Right lobe of liver (tissue), 4 donors: ENCODE measurements at regions not wholly inside any gene's neighbourhood (a gene's known extent, or its start where the extent isn't known, plus 50 kb on each side); places are given as distances from the start of the nearest gene placed in this dataset.

Experiments
- CTCF ChIP-seq, 4 donors: fragments of 200-600 bp in 3 of 4; fragments of 450-650 bp in 1 of 4; IDR thresholded peaks; one replicate each; pipeline versions ENCODE4 v1.5.1 to v1.8.0; 2016 to 2022; ENCODE audit warnings: antibody characterized with exemption in 4 of 4, mild to moderate bottlenecking in 2 of 4
- POLR2A ChIP-seq: fragments of 450-650 bp; IDR thresholded peaks from one replicate; pipeline ENCODE4 v1.6.1; 2017; ENCODE audit warnings: antibody characterized with exemption, mild to moderate bottlenecking
- donor health status: DM: no; HTN: no; CAD: no.
- donor health status: DM: no; HTN: no; CAD: no.
- donor health status: DM: no; HTN: yes; CAD: no.

DNA sequence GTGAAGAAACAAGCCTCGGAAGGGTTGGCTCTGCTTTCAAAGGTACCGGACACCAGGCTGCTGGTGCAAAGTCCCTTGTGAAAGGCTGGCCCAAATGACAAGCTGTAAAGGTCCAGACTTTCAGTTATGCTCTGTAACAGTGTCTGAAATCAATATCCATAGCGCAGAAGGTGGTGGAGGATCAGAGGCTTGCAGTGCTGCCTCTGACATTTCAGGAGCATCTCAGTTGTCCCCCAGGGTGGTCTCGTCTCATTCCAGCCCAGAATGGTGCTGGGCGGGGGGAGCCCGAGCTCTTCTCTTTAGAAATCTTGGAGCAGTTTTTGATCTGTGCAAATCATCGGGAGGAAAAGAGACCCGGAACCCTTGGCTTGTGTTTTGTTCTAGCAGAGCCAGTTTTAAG lies 402.3 kb upstream of the RGMA start:
- TF ChIP-seq CTCF (IDR thresholded peaks at IDR 0.05), result no peak
- TF ChIP-seq POLR2A, result no peak
